A549 (cell line): ENCODE measurements at regions not wholly inside any gene's neighbourhood (a gene's known extent, or its start where the extent isn't known, plus 50 kb on each side); places are given as distances from the start of the nearest gene placed in this dataset.

Experiments used
- EHMT2 ChIP-seq: fragments of 200-600 bp; sonication (generic); IDR thresholded peaks from 2 replicates; pipeline ENCODE4 v1.6.1; 2016; ENCODE audit warnings: antibody characterized with exemption, low read depth, mild to moderate bottlenecking, moderate library complexity
- EP300 ChIP-seq, 2 experiments: fragments of >200 bp; sonication (Bioruptor Twin); formaldehyde crosslinking; IDR thresholded peaks; 2 replicates in 1 of 2; 3 replicates in 1 of 2; pipeline ENCODE4 v1.6.1; 2016 to 2017
- JUN ChIP-seq, 2 experiments: fragments of >200 bp; sonication (Bioruptor Twin); formaldehyde crosslinking; IDR thresholded peaks; 2 replicates in 1 of 2; 3 replicates in 1 of 2; pipeline ENCODE4 v1.6.1; 2016 to 2017
- POLR2A ChIP-seq: IDR thresholded peaks from 2 replicates; pipeline ENCODE4 v1.6.1; 2012; ENCODE audit warnings: mild to moderate bottlenecking, low read length
- POLR2AphosphoS2 ChIP-seq: conservative IDR thresholded peaks from 2 replicates; pipeline ENCODE4 v1.6.1; 2012; ENCODE audit warnings: low read length, improper control_type of control experiment, inconsistent platforms
- RAD21 ChIP-seq, 2 experiments: fragments of >200 bp in 1 of 2; sonication (Bioruptor Twin) in 1 of 2; formaldehyde crosslinking in 1 of 2; IDR thresholded peaks in 1 of 2; conservative IDR thresholded peaks in 1 of 2; 2 replicates in 1 of 2; 3 replicates in 1 of 2; pipeline ENCODE4 v1.6.1; 2012 to 2018; ENCODE audit warnings: inconsistent platforms in 1 of 2
- RNF2 ChIP-seq: fragments of 200-600 bp; sonication (generic); IDR thresholded peaks from 2 replicates; pipeline ENCODE4 v1.6.1; 2016; ENCODE audit warnings: low read depth, mild to moderate bottlenecking, antibody characterized with exemption, moderate library complexity, borderline replicate concordance
- SMC3 ChIP-seq: fragments of >200 bp; sonication (Bioruptor Twin); formaldehyde crosslinking; IDR thresholded peaks from 3 replicates; pipeline ENCODE4 v1.6.1; 2018; ENCODE audit warnings: inconsistent platforms
- ZC3H11A ChIP-seq: fragments of 450-650 bp; IDR thresholded peaks from 2 replicates; pipeline ENCODE4 v1.6.1; 2014; ENCODE audit warnings: antibody characterized with exemption, mild to moderate bottlenecking
- TF ChIP-seq, protein P1 (sequence below): fragments of >200 bp; sonication (Bioruptor Twin); formaldehyde crosslinking; IDR thresholded peaks from 3 replicates; pipeline ENCODE4 v1.5.1; 2016
- TF ChIP-seq, protein P2 (sequence below): fragments of 150-350 bp; IDR thresholded peaks from 2 replicates; pipeline ENCODE4 v1.6.1; 2014; ENCODE audit warnings: low read depth, mild to moderate bottlenecking, low read length
- TF ChIP-seq, protein P3 (sequence below): fragments of 450-650 bp; IDR thresholded peaks from 2 replicates; pipeline ENCODE4 v1.6.1; 2014; ENCODE audit warnings: antibody characterized with exemption

DNA sequence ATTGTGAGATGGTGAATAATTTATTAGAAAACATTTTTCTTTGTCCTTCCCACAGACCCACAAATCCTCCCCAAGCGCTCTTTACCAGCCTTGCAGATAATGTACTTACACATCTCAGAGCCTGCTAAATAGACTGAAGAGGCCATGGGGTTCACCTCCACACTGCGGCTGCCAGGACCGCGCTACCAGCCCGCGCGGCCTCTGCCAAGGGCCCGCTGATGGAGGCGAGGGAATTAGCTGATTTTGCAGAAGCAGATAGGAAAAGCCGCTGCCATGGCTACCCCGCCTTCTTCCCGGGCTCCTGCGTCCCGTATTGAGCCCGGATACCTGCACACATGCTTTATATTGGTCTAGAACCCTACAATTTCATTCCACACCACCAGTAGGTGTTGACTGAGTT is 248.0 kb upstream of the FOXD3 start:
- TF ChIP-seq, protein P1, sequence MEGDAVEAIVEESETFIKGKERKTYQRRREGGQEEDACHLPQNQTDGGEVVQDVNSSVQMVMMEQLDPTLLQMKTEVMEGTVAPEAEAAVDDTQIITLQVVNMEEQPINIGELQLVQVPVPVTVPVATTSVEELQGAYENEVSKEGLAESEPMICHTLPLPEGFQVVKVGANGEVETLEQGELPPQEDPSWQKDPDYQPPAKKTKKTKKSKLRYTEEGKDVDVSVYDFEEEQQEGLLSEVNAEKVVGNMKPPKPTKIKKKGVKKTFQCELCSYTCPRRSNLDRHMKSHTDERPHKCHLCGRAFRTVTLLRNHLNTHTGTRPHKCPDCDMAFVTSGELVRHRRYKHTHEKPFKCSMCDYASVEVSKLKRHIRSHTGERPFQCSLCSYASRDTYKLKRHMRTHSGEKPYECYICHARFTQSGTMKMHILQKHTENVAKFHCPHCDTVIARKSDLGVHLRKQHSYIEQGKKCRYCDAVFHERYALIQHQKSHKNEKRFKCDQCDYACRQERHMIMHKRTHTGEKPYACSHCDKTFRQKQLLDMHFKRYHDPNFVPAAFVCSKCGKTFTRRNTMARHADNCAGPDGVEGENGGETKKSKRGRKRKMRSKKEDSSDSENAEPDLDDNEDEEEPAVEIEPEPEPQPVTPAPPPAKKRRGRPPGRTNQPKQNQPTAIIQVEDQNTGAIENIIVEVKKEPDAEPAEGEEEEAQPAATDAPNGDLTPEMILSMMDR: no peak
- TF ChIP-seq RAD21 (conservative IDR thresholded peaks at IDR 0.05 in 1 of 2, IDR thresholded peaks at IDR 0.05 in 1 of 2) (no peak), RNF2 (no peak), EP300 (IDR thresholded peaks at IDR 0.05) (no peak), EHMT2 (no peak), SMC3 (no peak), JUN (IDR thresholded peaks at IDR 0.05) (no peak), POLR2AphosphoS2 (no peak), ZC3H11A (no peak), POLR2A (no peak)
- TF ChIP-seq, protein P2, sequence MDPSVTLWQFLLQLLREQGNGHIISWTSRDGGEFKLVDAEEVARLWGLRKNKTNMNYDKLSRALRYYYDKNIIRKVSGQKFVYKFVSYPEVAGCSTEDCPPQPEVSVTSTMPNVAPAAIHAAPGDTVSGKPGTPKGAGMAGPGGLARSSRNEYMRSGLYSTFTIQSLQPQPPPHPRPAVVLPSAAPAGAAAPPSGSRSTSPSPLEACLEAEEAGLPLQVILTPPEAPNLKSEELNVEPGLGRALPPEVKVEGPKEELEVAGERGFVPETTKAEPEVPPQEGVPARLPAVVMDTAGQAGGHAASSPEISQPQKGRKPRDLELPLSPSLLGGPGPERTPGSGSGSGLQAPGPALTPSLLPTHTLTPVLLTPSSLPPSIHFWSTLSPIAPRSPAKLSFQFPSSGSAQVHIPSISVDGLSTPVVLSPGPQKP: no peak
- TF ChIP-seq, protein P3, sequence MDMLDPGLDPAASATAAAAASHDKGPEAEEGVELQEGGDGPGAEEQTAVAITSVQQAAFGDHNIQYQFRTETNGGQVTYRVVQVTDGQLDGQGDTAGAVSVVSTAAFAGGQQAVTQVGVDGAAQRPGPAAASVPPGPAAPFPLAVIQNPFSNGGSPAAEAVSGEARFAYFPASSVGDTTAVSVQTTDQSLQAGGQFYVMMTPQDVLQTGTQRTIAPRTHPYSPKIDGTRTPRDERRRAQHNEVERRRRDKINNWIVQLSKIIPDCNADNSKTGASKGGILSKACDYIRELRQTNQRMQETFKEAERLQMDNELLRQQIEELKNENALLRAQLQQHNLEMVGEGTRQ: no peak
